Erythroblast (primary cell): ENCODE measurements at regions not wholly inside any gene's neighbourhood (a gene's known extent, or its start where the extent isn't known, plus 50 kb on each side); places are given as distances from the start of the nearest gene placed in this dataset.

Source experiments
- GATA1 ChIP-seq: IDR thresholded peaks from 2 replicates; pipeline ENCODE4 v1.6.1; 2011; ENCODE audit warnings: low read depth, mild to moderate bottlenecking, control low read depth, low read length, moderate library complexity
- POLR2A ChIP-seq: IDR thresholded peaks from 2 replicates; pipeline ENCODE4 v1.6.1; 2011; ENCODE audit warnings: mild to moderate bottlenecking, low read length

DNA sequence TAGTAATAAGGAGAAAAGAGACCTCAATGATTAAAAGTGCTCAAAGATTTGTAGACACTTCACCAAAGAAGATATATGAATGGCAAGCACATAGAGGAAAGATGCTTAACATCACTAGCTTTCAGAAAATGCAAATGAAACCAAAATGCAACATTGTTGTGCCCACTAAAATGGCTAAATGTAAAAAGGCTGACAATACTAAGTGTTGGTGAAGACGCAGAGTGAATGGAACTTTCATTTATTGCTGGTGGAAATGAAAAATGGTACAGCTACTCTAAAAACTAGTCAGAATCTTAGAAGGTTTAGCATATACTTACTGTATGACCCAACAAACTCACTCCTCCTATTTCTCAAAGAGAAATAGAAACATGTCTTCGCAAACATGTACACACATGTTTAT lies 212.9 kb upstream of the PITRM1 start:
- TF ChIP-seq POLR2A (no peak), GATA1 (no peak)
